ENCODE measurements at regions not wholly inside any gene's neighbourhood (a gene's known extent, or its start where the extent isn't known, plus 50 kb on each side); places are given as distances from the start of the nearest gene placed in this dataset.

DNA sequence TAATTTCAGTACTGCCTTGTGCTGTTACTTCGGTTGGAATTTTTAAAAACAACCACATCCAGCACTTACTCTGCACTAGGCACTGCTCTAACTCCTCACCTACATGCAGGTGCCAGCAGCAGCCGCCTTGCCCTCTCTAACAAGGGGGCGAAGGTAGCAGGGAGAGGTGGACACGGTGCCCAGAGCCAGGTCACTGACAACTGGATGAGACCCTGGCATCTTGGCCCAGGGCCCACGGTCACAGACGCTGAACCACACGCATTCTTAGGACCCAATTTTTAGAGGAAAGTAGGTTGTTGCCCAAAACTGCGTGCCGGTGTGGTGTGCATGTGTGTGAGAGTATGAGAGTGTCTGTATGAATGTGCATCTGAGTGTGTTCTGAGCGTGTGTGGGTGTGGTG lies 63.4 kb upstream of the GATA2 start:
- H3K9me3 Mint-ChIP-seq (ENCODE audit: insufficient read depth) = no peaks in the 10 kb centered on the region
- Histone ChIP-seq H3K4me1 (ENCODE audit: control insufficient read depth in 2 of 2, insufficient read depth in 2 of 2, low read length in 2 of 2) (peaks cover 0 to 2% of the 10 kb centered on the region in 2 donors), H3K9me3 (ENCODE audit: control extremely low read depth in 1 of 3, control insufficient read depth in 2 of 3, insufficient read depth in 1 of 3, low read length in 2 of 3) (peaks cover 0 to 10% (median 0%) of the 10 kb centered on the region in 3 donors), H2AFZ (ENCODE audit: insufficient read depth, low read depth, low read length, poor library complexity, severe bottlenecking) (no peak overlapping the region), H3K4me3 (ENCODE audit: control extremely low read depth in 1 of 5, extremely low read depth in 1 of 5, insufficient read depth in 1 of 5, low read depth in 2 of 5, low read length in 4 of 5) (no peak overlapping the region), H3K4me2 (replicated peaks; ENCODE audit: low read depth, low read length, poor library complexity, severe bottlenecking) (no peak overlapping the region), H3K27me3 (replicated peaks in 1 of 4; ENCODE audit: control extremely low read depth in 1 of 4, control insufficient read depth in 3 of 4, insufficient read depth in 4 of 4, low read length in 3 of 4) (peaks cover 0 to 34% (median 5%) of the 10 kb centered on the region in 4 experiments), H3K27ac (ENCODE audit: low read length in 2 of 2) (no peak overlapping the region), H3K9ac (ENCODE audit: low read length) (no peak overlapping the region), H4K20me1 (ENCODE audit: control insufficient read depth, insufficient read depth, low read length, poor library complexity, severe bottlenecking) (no peaks in the 10 kb centered on the region), H3K79me2 (ENCODE audit: control insufficient read depth, insufficient read depth, low read length) (no peaks in the 10 kb centered on the region), H3K36me3 (replicated peaks in 1 of 2; ENCODE audit: control extremely low read depth in 1 of 2, control insufficient read depth in 1 of 2, extremely low read depth in 1 of 2, insufficient read depth in 2 of 2, low read length in 1 of 2) (no peaks in the 10 kb centered on the region)
- ChIA-PET POLR2A (no interaction called here), CTCF (no interaction called here)
- H3K4me1 Mint-ChIP-seq = peaks cover 6% of the 10 kb centered on the region
- no peak for ATAC-seq (ENCODE audit: low read depth)
- intact Hi-C loops (cut with micrococcal nuclease) = no loop called here
- no peak overlapping the region for H3K4me3 Mint-ChIP-seq
- DNase-seq = no peak
- 37% methylated on average over 8 of the region's 10 CpGs for WGBS (ENCODE audit: insufficient coverage)
- peaks cover 50% of the 10 kb centered on the region for H3K27me3 Mint-ChIP-seq
- TF ChIP-seq EZH2 (IDR thresholded peaks at IDR 0.05; ENCODE audit: borderline replicate concordance, insufficient read depth, low read depth, low read length, poor library complexity, severe bottlenecking) = no peak
- TF ChIP-seq, protein P1, sequence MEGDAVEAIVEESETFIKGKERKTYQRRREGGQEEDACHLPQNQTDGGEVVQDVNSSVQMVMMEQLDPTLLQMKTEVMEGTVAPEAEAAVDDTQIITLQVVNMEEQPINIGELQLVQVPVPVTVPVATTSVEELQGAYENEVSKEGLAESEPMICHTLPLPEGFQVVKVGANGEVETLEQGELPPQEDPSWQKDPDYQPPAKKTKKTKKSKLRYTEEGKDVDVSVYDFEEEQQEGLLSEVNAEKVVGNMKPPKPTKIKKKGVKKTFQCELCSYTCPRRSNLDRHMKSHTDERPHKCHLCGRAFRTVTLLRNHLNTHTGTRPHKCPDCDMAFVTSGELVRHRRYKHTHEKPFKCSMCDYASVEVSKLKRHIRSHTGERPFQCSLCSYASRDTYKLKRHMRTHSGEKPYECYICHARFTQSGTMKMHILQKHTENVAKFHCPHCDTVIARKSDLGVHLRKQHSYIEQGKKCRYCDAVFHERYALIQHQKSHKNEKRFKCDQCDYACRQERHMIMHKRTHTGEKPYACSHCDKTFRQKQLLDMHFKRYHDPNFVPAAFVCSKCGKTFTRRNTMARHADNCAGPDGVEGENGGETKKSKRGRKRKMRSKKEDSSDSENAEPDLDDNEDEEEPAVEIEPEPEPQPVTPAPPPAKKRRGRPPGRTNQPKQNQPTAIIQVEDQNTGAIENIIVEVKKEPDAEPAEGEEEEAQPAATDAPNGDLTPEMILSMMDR (IDR thresholded peaks at IDR 0.05) = no peak
- no peak overlapping the region for H3K27ac Mint-ChIP-seq

DNA sequence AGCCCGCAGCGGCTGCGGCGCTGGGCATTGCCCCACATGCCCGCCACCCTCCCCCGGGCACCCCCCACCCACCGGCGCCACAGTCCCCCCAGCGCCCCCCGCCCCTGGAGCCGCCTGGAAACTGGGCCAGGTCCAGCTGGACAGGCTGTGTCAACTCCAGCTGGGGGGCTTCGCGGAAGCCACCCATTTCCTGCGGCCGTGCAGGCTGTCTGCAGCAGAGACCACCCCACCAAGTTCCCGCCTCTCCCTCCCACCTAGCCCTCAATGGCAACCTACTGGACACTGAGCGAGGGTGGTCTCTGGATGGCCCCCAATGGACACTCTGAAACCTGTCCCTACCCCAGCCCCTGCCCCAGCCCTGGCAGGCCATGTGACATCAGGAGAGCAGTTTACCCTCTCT lies 62.8 kb upstream of the GATA2 start:
- TF ChIP-seq, protein P1 (IDR thresholded peaks at IDR 0.05) = no peak
- no peak for TF ChIP-seq EZH2 (IDR thresholded peaks at IDR 0.05; ENCODE audit: borderline replicate concordance, insufficient read depth, low read depth, low read length, poor library complexity, severe bottlenecking)
- Histone ChIP-seq H3K36me3 (replicated peaks in 1 of 2; ENCODE audit: control extremely low read depth in 1 of 2, control insufficient read depth in 1 of 2, extremely low read depth in 1 of 2, insufficient read depth in 2 of 2, low read length in 1 of 2) (no peaks in the 10 kb centered on the region), H3K4me1 (ENCODE audit: control insufficient read depth in 2 of 2, insufficient read depth in 2 of 2, low read length in 2 of 2) (peaks cover 0 to 2% of the 10 kb centered on the region in 2 donors), H2AFZ (ENCODE audit: insufficient read depth, low read depth, low read length, poor library complexity, severe bottlenecking) (no peak overlapping the region), H3K9me3 (ENCODE audit: control extremely low read depth in 1 of 3, control insufficient read depth in 2 of 3, insufficient read depth in 1 of 3, low read length in 2 of 3) (peaks cover 0 to 10% (median 0%) of the 10 kb centered on the region in 3 donors), H3K4me3 (ENCODE audit: control extremely low read depth in 1 of 5, extremely low read depth in 1 of 5, insufficient read depth in 1 of 5, low read depth in 2 of 5, low read length in 4 of 5) (no peak overlapping the region), H3K79me2 (ENCODE audit: control insufficient read depth, insufficient read depth, low read length) (no peaks in the 10 kb centered on the region), H3K4me2 (replicated peaks; ENCODE audit: low read depth, low read length, poor library complexity, severe bottlenecking) (no peak overlapping the region), H3K27ac (ENCODE audit: low read length in 2 of 2) (no peak overlapping the region), H3K9ac (ENCODE audit: low read length) (no peak overlapping the region), H3K27me3 (replicated peaks in 1 of 4; ENCODE audit: control extremely low read depth in 1 of 4, control insufficient read depth in 3 of 4, insufficient read depth in 4 of 4, low read length in 3 of 4) (peaks cover 0 to 34% (median 5%) of the 10 kb centered on the region in 4 experiments), H4K20me1 (ENCODE audit: control insufficient read depth, insufficient read depth, low read length, poor library complexity, severe bottlenecking) (no peaks in the 10 kb centered on the region)
- peaks cover 48% of the 10 kb centered on the region for H3K27me3 Mint-ChIP-seq
- ATAC-seq (ENCODE audit: low read depth) (no peak), DNase-seq (no peak)
- ChIA-PET CTCF (no interaction called here), POLR2A (no interaction called here)
- no peak overlapping the region for H3K4me3 Mint-ChIP-seq
- WGBS (ENCODE audit: insufficient coverage) = 45% methylated on average over 8 of the region's 17 CpGs
- H3K9me3 Mint-ChIP-seq (ENCODE audit: insufficient read depth) = no peaks in the 10 kb centered on the region
- H3K4me1 Mint-ChIP-seq = peaks cover 6% of the 10 kb centered on the region
- intact Hi-C loops (cut with micrococcal nuclease) = no loop called here
- no peak overlapping the region for H3K27ac Mint-ChIP-seq
